Ovary (tissue), 7 donors: ENCODE measurements at regions not wholly inside any gene's neighbourhood (a gene's known extent, or its start where the extent isn't known, plus 50 kb on each side); places are given as distances from the start of the nearest gene placed in this dataset.

Source experiments
- DNase-seq, 5 donors: peaks; one replicate each; pipeline ENCODE4 v3.0.0-alpha.2; 2019 to 2020
- H3K27ac ChIP-seq, 2 donors: fragments of 200-600 bp; one replicate each; pipeline versions ENCODE4 v1.5.1 to v1.8.0; 2019 to 2022
- H3K27me3 ChIP-seq: fragments of 200-600 bp; one replicate; pipeline ENCODE4 v1.8.0; 2022
- H3K36me3 ChIP-seq: fragments of 200-600 bp; sonication (generic); one replicate; pipeline ENCODE4 v1.5.1; 2019
- H3K4me1 ChIP-seq: one replicate; pipeline ENCODE4 v1.8.1; 2013; ENCODE audit warnings: mild to moderate bottlenecking, moderate library complexity; ENCODE audit not compliant: insufficient read depth
- H3K4me3 ChIP-seq: fragments of 200-600 bp; sonication (generic); one replicate; pipeline ENCODE4 v1.5.1; 2017
- H3K9me3 ChIP-seq, 2 donors: fragments of 200-600 bp in 1 of 2; sonication (generic) in 1 of 2; one replicate each; pipeline versions ENCODE4 v1.5.1 to v1.8.1; 2013 to 2019; ENCODE audit warnings: mild to moderate bottlenecking in 1 of 2, moderate library complexity in 1 of 2
- CTCF ChIP-seq, 3 donors: fragments of 450-650 bp in 2 of 3; fragments of 200-600 bp in 1 of 3; IDR thresholded peaks; one replicate each; pipeline versions ENCODE4 v1.5.1 to v1.8.0; 2016 to 2022; ENCODE audit warnings: antibody characterized with exemption in 3 of 3, mild to moderate bottlenecking in 1 of 3
- EP300 ChIP-seq: sonication (generic); formaldehyde crosslinking; IDR thresholded peaks from one replicate; pipeline ENCODE4 v1.6.1; 2017; ENCODE audit warnings: antibody characterized with exemption
- POLR2A ChIP-seq: fragments of 450-650 bp; IDR thresholded peaks from one replicate; pipeline ENCODE4 v1.6.1; 2017; ENCODE audit warnings: antibody characterized with exemption, mild to moderate bottlenecking, moderate library complexity
- WGBS, 3 donors: extraction: QIAGEN DNeasy Blood & Tissue Kit in 1 of 3; methylation state at CpG; one replicate each; pipeline versions ENCODE4 v1.1.5 to v1.1.7; 2013 to 2017; 5-methylcytosine and 5-hydroxymethylcytosine counted together
- intact Hi-C, 4 donors: fragments of 100-400 bp; cut with DNase I; formaldehyde crosslinking; loops; one replicate each; pipeline versions ENCODE4 v1.11.0 to v1.15.1; 2022 to 2023
- donor health status: DM: no; HTN: no; CAD: no; lungs with moderate emphysema.
- donor health status: DM: no; HTN: no; CAD: no.
- donor health status: Bipolar disorder and iron deficiency.
- donor health status: DM: no; HTN: no; CAD: no.
- donor health status: DM: yes; HTN: yes; CAD: no.

GRCh38 chr9:105114964-105115728, 129.3 kb upstream of the SLC44A1 start:
- no peak for TF ChIP-seq POLR2A
- no peak for TF ChIP-seq EP300
- intact Hi-C loops = no loop called here
- Histone ChIP-seq H3K36me3 (no peaks in the 10 kb centered on the region), H3K4me3 (no peak overlapping the region), H3K9me3 (no peaks in the 10 kb centered on the region), H3K4me1 (no peaks in the 10 kb centered on the region), H3K27ac (no peak overlapping the region), H3K27me3 (no peaks in the 10 kb centered on the region)
- WGBS, 3 donors = 52 to 67% (median 59%) methylated on average over 11 of the region's 11 CpGs
- no peak for DNase-seq

GRCh38 chr9:105116052-105116868, 128.2 kb upstream of the SLC44A1 start:
- Histone ChIP-seq H3K4me1 (no peaks in the 10 kb centered on the region), H3K4me3 (no peak overlapping the region), H3K36me3 (no peaks in the 10 kb centered on the region), H3K9me3 (no peaks in the 10 kb centered on the region), H3K27ac (no peak overlapping the region), H3K27me3 (no peaks in the 10 kb centered on the region)
- intact Hi-C loops = no loop called here
- TF ChIP-seq POLR2A (no peak), CTCF (IDR thresholded peaks at IDR 0.05) (no peak), EP300 (no peak)
- 74 to 80% (median 76%) methylated on average over 9 of the region's 9 CpGs for WGBS, 3 donors
- DNase-seq = no peak

- no peak for DNase-seq
- intact Hi-C loops = no loop called here
- Histone ChIP-seq H3K36me3 (no peaks in the 10 kb centered on the region), H3K9me3 (no peaks in the 10 kb centered on the region), H3K4me1 (no peaks in the 10 kb centered on the region), H3K27ac (no peak overlapping the region), H3K27me3 (no peaks in the 10 kb centered on the region), H3K4me3 (no peak overlapping the region)
- TF ChIP-seq POLR2A (no peak), EP300 (no peak), CTCF (IDR thresholded peaks at IDR 0.05) (no peak)
- WGBS, 3 donors = 76 to 89% (median 87%) methylated on average over 2 of the region's 2 CpGs
These were observed 127.2 kb upstream of the SLC44A1 start for GRCh38 chr9:105117234-105117633.

GRCh38 chr9:105118636-105119035, 125.8 kb upstream of the SLC44A1 start:
- H3K4me1 ChIP-seq = no peaks in the 10 kb centered on the region
- DNase-seq = no peak
- no peak overlapping the region for H3K27ac ChIP-seq
- no peaks in the 10 kb centered on the region for H3K9me3 ChIP-seq
- H3K36me3 ChIP-seq = no peaks in the 10 kb centered on the region
- TF ChIP-seq CTCF (IDR thresholded peaks at IDR 0.05) = no peak
- no peak for TF ChIP-seq POLR2A
- TF ChIP-seq EP300 = no peak
- H3K27me3 ChIP-seq = no peaks in the 10 kb centered on the region
- 75 to 86% (median 82%) methylated on average over 5 of the region's 5 CpGs for WGBS, 3 donors
- no peak overlapping the region for H3K4me3 ChIP-seq
- intact Hi-C loops = no loop called here

GRCh38 chr9:105119156-105119555, 125.3 kb upstream of the SLC44A1 start:
- H3K27ac ChIP-seq = no peak overlapping the region
- intact Hi-C loops = no loop called here

More at GRCh38 chr9:105119156-105119555, 125.3 kb upstream of the SLC44A1 start:
- Histone ChIP-seq H3K27me3 (no peaks in the 10 kb centered on the region), H3K36me3 (no peaks in the 10 kb centered on the region), H3K4me1 (no peaks in the 10 kb centered on the region), H3K9me3 (no peaks in the 10 kb centered on the region), H3K4me3 (no peak overlapping the region)
- TF ChIP-seq EP300 (no peak), POLR2A (no peak), CTCF (IDR thresholded peaks at IDR 0.05) (no peak)
- DNase-seq = no peak
- 69 to 82% (median 74%) methylated on average over 6 of the region's 6 CpGs for WGBS, 3 donors
